HL-60 (cell line): ENCODE measurements at regions not wholly inside any gene's neighbourhood (a gene's known extent, or its start where the extent isn't known, plus 50 kb on each side); places are given as distances from the start of the nearest gene placed in this dataset.

Source experiments
- CTCF ChIP-seq: IDR thresholded peaks from one replicate; pipeline ENCODE4 v1.5.1; 2011; ENCODE audit warnings: low read length, control low read depth, inconsistent platforms; ENCODE audit not compliant: insufficient read depth
- GABPA ChIP-seq: IDR thresholded peaks from 2 replicates; pipeline ENCODE4 v1.6.1; 2012; ENCODE audit warnings: low read depth
- POLR2AphosphoS5 ChIP-seq: IDR thresholded peaks from 2 replicates; pipeline ENCODE4 v1.6.1; 2012; ENCODE audit warnings: low read depth
- SPI1 ChIP-seq: IDR thresholded peaks from 2 replicates; pipeline ENCODE4 v1.6.1; 2012; ENCODE audit warnings: low read depth, mild to moderate bottlenecking, borderline replicate concordance

GRCh38 chr2:131659168-131659572, 131.5 kb downstream of the CCDC74A start:
- TF ChIP-seq CTCF, result no peak
- no peak for TF ChIP-seq POLR2AphosphoS5
- TF ChIP-seq GABPA, result no peak
- TF ChIP-seq SPI1, result no peak
